Keratinocyte (primary cell): ENCODE measurements at regions not wholly inside any gene's neighbourhood (a gene's known extent, or its start where the extent isn't known, plus 50 kb on each side); places are given as distances from the start of the nearest gene placed in this dataset.

ENCODE experiments used
- EZH2 ChIP-seq: IDR thresholded peaks from one replicate; pipeline ENCODE4 v1.6.1; 2012; ENCODE audit warnings: inconsistent platforms, mild to moderate bottlenecking, low read length, moderate library complexity
- TF ChIP-seq, protein P1 (sequence below), 3 experiments: IDR thresholded peaks in 1 of 3; conservative IDR thresholded peaks in 1 of 3; optimal IDR thresholded peaks in 1 of 3; 2 replicates in 2 of 3; 3 replicates in 1 of 3; pipeline versions ENCODE3 to v1.5.1; 2011; ENCODE audit warnings: low read length in 3 of 3, mild to moderate bottlenecking in 3 of 3, moderate library complexity in 2 of 3, control low read depth in 1 of 3, inconsistent platforms in 1 of 3; ENCODE audit not compliant: insufficient read depth in 2 of 3; ENCODE audit errors: extremely low read depth in 1 of 3

GRCh38 chr7:69277366-69277765 is 320.9 kb upstream of the AUTS2 start:
- TF ChIP-seq, protein P1, sequence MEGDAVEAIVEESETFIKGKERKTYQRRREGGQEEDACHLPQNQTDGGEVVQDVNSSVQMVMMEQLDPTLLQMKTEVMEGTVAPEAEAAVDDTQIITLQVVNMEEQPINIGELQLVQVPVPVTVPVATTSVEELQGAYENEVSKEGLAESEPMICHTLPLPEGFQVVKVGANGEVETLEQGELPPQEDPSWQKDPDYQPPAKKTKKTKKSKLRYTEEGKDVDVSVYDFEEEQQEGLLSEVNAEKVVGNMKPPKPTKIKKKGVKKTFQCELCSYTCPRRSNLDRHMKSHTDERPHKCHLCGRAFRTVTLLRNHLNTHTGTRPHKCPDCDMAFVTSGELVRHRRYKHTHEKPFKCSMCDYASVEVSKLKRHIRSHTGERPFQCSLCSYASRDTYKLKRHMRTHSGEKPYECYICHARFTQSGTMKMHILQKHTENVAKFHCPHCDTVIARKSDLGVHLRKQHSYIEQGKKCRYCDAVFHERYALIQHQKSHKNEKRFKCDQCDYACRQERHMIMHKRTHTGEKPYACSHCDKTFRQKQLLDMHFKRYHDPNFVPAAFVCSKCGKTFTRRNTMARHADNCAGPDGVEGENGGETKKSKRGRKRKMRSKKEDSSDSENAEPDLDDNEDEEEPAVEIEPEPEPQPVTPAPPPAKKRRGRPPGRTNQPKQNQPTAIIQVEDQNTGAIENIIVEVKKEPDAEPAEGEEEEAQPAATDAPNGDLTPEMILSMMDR (optimal IDR thresholded peaks at IDR 0.05 in 1 of 3, IDR thresholded peaks at IDR 0.05 in 1 of 3, conservative IDR thresholded peaks at IDR 0.05 in 1 of 3; ENCODE audit: extremely low read depth in 1 of 3, insufficient read depth in 2 of 3, low read length in 3 of 3), result no peak
- TF ChIP-seq EZH2, result no peak
